HEK293T (cell line): ENCODE measurements at regions not wholly inside any gene's neighbourhood (a gene's known extent, or its start where the extent isn't known, plus 50 kb on each side); places are given as distances from the start of the nearest gene placed in this dataset.

ENCODE experiments used
- BHLHE40 ChIP-seq: fragments of 450-650 bp; IDR thresholded peaks from 2 replicates; pipeline ENCODE4 v1.6.1; 2016; ENCODE audit warnings: mild to moderate bottlenecking, moderate library complexity, borderline replicate concordance
- FOXK2 ChIP-seq: fragments of 450-650 bp; IDR thresholded peaks from 2 replicates; pipeline ENCODE4 v1.6.1; 2016; ENCODE audit warnings: mild to moderate bottlenecking
- L3MBTL2 ChIP-seq: fragments of 450-650 bp; conservative IDR thresholded peaks from 2 replicates; pipeline ENCODE4 v1.6.1; 2016; ENCODE audit warnings: mild to moderate bottlenecking
- LEF1 ChIP-seq: fragments of 450-650 bp; IDR thresholded peaks from 2 replicates; pipeline ENCODE4 v1.6.1; 2017; ENCODE audit warnings: mild to moderate bottlenecking, borderline replicate concordance
- NFRKB ChIP-seq: fragments of 450-650 bp; IDR thresholded peaks from 2 replicates; pipeline ENCODE4 v1.6.1; 2016; ENCODE audit warnings: mild to moderate bottlenecking, moderate library complexity
- SP1 ChIP-seq: fragments of 450-650 bp; IDR thresholded peaks from 2 replicates; pipeline ENCODE4 v1.6.1; 2017
- SUZ12 ChIP-seq: fragments of 450-650 bp; IDR thresholded peaks from 2 replicates; pipeline ENCODE4 v1.6.1; 2016; ENCODE audit warnings: mild to moderate bottlenecking
- ZNF384 ChIP-seq: fragments of 450-650 bp; IDR thresholded peaks from 2 replicates; pipeline ENCODE4 v1.6.1; 2016

DNA sequence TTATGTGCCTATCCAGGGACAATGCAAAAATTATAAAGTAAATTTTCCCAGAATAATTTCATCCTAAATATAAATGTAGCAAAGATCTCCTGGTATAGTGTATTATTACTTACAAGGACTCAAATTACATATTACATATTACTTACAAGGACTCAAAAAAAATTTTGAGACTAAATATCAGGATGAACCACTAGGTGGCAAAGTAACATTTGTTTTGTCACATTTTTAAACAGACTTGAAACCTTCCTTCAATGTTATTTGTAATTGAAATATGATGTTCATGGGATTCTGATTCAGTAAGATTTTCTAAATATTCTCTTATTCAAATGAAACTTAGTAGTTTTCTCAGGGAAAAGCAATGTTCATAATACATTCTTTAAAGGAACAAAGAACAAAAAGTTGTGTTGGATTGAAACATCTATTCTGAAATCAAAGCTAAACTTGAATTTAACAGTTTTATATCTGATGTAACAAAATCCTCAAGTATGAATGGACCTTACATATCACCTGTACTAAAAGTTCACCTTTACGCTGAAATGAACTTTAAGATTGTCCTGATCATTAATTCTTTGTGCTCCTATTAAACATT lies 74.3 kb upstream of the GNAI1 start:
- TF ChIP-seq BHLHE40 (no peak), SP1 (no peak), ZNF384 (no peak), SUZ12 (no peak), FOXK2 (no peak), NFRKB (no peak), L3MBTL2 (no peak), LEF1 (no peak)
